Testis (tissue), 2 donors: ENCODE measurements at regions not wholly inside any gene's neighbourhood (a gene's known extent, or its start where the extent isn't known, plus 50 kb on each side); places are given as distances from the start of the nearest gene placed in this dataset.
A peak's percentile ranks its signal among the peaks of the same experiment; 100 is the strongest.

Source experiments
- DNase-seq: peaks from one replicate; pipeline ENCODE4 v3.0.0-alpha.2; 2019
- H3K27ac ChIP-seq, 2 donors: fragments of 200-600 bp; sonication (generic); one replicate each; pipeline ENCODE4 v1.5.1; 2019
- H3K27me3 ChIP-seq: fragments of 200-600 bp; sonication (generic); one replicate; pipeline ENCODE4 v1.5.1; 2019
- H3K36me3 ChIP-seq: fragments of 200-600 bp; sonication (generic); one replicate; pipeline ENCODE4 v1.5.1; 2017; ENCODE audit warnings: low read depth; ENCODE audit errors: missing control alignments
- H3K4me1 ChIP-seq: fragments of 200-600 bp; sonication (generic); one replicate; pipeline ENCODE4 v1.5.1; 2019
- H3K4me3 ChIP-seq, 2 donors: fragments of 200-600 bp; sonication (generic); one replicate each; pipeline ENCODE4 v1.5.1; 2017 to 2019
- H3K9me3 ChIP-seq: fragments of 200-600 bp; sonication (generic); one replicate; pipeline ENCODE4 v1.5.1; 2017
- CTCF ChIP-seq, 3 experiments: fragments of 450-650 bp in 2 of 3; fragments of 200-600 bp in 1 of 3; sonication (generic) in 1 of 3; IDR thresholded peaks; one replicate each; pipeline ENCODE4 v1.5.1; 2016 to 2019; ENCODE audit warnings: antibody characterized with exemption in 3 of 3, mild to moderate bottlenecking in 2 of 3, moderate library complexity in 1 of 3
- POLR2A ChIP-seq: fragments of 450-650 bp; IDR thresholded peaks from one replicate; pipeline ENCODE4 v1.6.1; 2017; ENCODE audit warnings: antibody characterized with exemption, mild to moderate bottlenecking, moderate library complexity
- WGBS, 2 donors: methylation state at CpG; one replicate each; pipeline ENCODE4 v1.1.5; 2018; 5-methylcytosine and 5-hydroxymethylcytosine counted together
- intact Hi-C: fragments of 100-400 bp; cut with DNase I; formaldehyde crosslinking; loops from one replicate; pipeline ENCODE4 v1.15.1; 2023; ENCODE audit warnings: low total_unique reads

GRCh38 chr14:95452176-95452892 lies 64.1 kb downstream of the SYNE3 start:
- intact Hi-C loops: no loop called here
- H3K36me3 ChIP-seq: no peaks in the 10 kb centered on the region

GRCh38 chr14:95449131-95449530 lies 67.3 kb downstream of the SYNE3 start:
- 68 to 71% methylated on average over 10 to 11 of the region's 11 CpGs for WGBS, 2 donors
- Histone ChIP-seq H3K27me3 (no peaks in the 10 kb centered on the region), H3K27ac (no peak overlapping the region), H3K4me1 (peaks cover 14% of the 10 kb centered on the region), H3K36me3 (no peaks in the 10 kb centered on the region), H3K9me3 (no peaks in the 10 kb centered on the region), H3K4me3 (peak overlapping the region in 1 of 2 donors; percentile 35)
- TF ChIP-seq CTCF (IDR thresholded peaks at IDR 0.05) (no peak), POLR2A (no peak)
- intact Hi-C loops: no loop called here
- DNase-seq: peak; percentile 51

More at GRCh38 chr14:95452176-95452892, 64.1 kb downstream of the SYNE3 start:
- no peaks in the 10 kb centered on the region for H3K9me3 ChIP-seq
- WGBS, 2 donors: 72 to 87% methylated on average over 18 of the region's 18 CpGs
- peaks cover 14% of the 10 kb centered on the region for H3K4me1 ChIP-seq
- no peaks in the 10 kb centered on the region for H3K27me3 ChIP-seq
- no peak overlapping the region for H3K27ac ChIP-seq
- TF ChIP-seq CTCF (IDR thresholded peaks at IDR 0.05): peak in 2 of 3 experiments; percentile 10 to 13
- no peak for TF ChIP-seq POLR2A
- no peak for DNase-seq
- H3K4me3 ChIP-seq: no peak overlapping the region

- intact Hi-C loops: no loop called here
- 84 to 87% methylated on average over 4 of the region's 4 CpGs for WGBS, 2 donors
- no peaks in the 10 kb centered on the region for H3K27me3 ChIP-seq
- H3K4me1 ChIP-seq: no peaks in the 10 kb centered on the region
- H3K4me3 ChIP-seq: no peak overlapping the region
- no peak for DNase-seq
- H3K36me3 ChIP-seq: no peaks in the 10 kb centered on the region
- no peak overlapping the region for H3K27ac ChIP-seq
- TF ChIP-seq POLR2A (no peak), CTCF (IDR thresholded peaks at IDR 0.05) (no peak)
- no peaks in the 10 kb centered on the region for H3K9me3 ChIP-seq
These were observed 70.0 kb downstream of the SYNE3 start for GRCh38 chr14:95446470-95446869.

GRCh38 chr14:95445676-95446075 lies 70.8 kb downstream of the SYNE3 start:
- Histone ChIP-seq H3K4me3 (no peak overlapping the region), H3K9me3 (no peaks in the 10 kb centered on the region), H3K36me3 (no peaks in the 10 kb centered on the region), H3K27me3 (no peaks in the 10 kb centered on the region), H3K4me1 (no peaks in the 10 kb centered on the region), H3K27ac (no peak overlapping the region)
- WGBS, 2 donors: 74 to 94% methylated on average over 4 to 6 of the region's 6 CpGs
- DNase-seq: no peak
- TF ChIP-seq POLR2A (no peak), CTCF (IDR thresholded peaks at IDR 0.05) (no peak)
- intact Hi-C loops: no loop called here

- no peak for DNase-seq
- no peaks in the 10 kb centered on the region for H3K27me3 ChIP-seq
- H3K27ac ChIP-seq: no peak overlapping the region
- H3K4me3 ChIP-seq: no peak overlapping the region
- intact Hi-C loops: no loop called here
- no peaks in the 10 kb centered on the region for H3K4me1 ChIP-seq
- TF ChIP-seq POLR2A (no peak), CTCF (IDR thresholded peaks at IDR 0.05) (no peak)
- H3K36me3 ChIP-seq: no peaks in the 10 kb centered on the region
- WGBS, 2 donors: 54 to 57% methylated on average over 3 of the region's 3 CpGs
- no peaks in the 10 kb centered on the region for H3K9me3 ChIP-seq
These were observed 71.3 kb downstream of the SYNE3 start for GRCh38 chr14:95445161-95445560.
